ENCODE measurements at regions not wholly inside any gene's neighbourhood (a gene's known extent, or its start where the extent isn't known, plus 50 kb on each side); places are given as distances from the start of the nearest gene placed in this dataset.
"Not testable (repeated sequence)": the region's sequence is repeated elsewhere in the genome, so short reads cannot be mapped to it uniquely, and the experiment has no call there.

- H3K9ac ChIP-seq (ENCODE audit: extremely low read depth, low read length, poor library complexity, severe bottlenecking) = no peak overlapping the region
- H3K4me1 ChIP-seq (ENCODE audit: control insufficient read depth, insufficient read depth, low read length) = no peaks in the 10 kb centered on the region
- no peak overlapping the region for H3K27ac ChIP-seq (ENCODE audit: low read depth, low read length)
- H3K4me3 ChIP-seq (ENCODE audit: low read length) = no peak overlapping the region
- Mint-ChIP-seq H3K4me3 (no peak overlapping the region), H3K27ac (no peak overlapping the region), H3K27me3 (ENCODE audit: insufficient read depth) (peaks cover 6% of the 10 kb centered on the region), H3K4me1 (peaks cover 5% of the 10 kb centered on the region), H3K9me3 (peaks cover 45% of the 10 kb centered on the region), H3K36me3 (ENCODE audit: low read depth) (no peaks in the 10 kb centered on the region)
- peaks cover 29% of the 10 kb centered on the region for H3K9me3 ChIP-seq (ENCODE audit: control insufficient read depth, low read length)
- no peaks in the 10 kb centered on the region for H3K27me3 ChIP-seq (ENCODE audit: control insufficient read depth, insufficient read depth, low read length, poor library complexity, severe bottlenecking)
- TF ChIP-seq CTCF (conservative IDR thresholded peaks at IDR 0.05) = no peak
- H3K36me3 ChIP-seq (ENCODE audit: control insufficient read depth, insufficient read depth, low read length) = no peaks in the 10 kb centered on the region
- no peak for DNase-seq
- 91 to 94% methylated on average over 4 to 6 of the region's 6 CpGs for WGBS, 2 experiments (ENCODE audit: insufficient coverage in 1 of 2, insufficient read length in 1 of 2)
These were observed 250.6 kb downstream of the USP46 start for GRCh38 chr4:52408471-52408870.

GRCh38 chr4:52409766-52410165 lies 249.3 kb downstream of the USP46 start:
- H3K27me3 ChIP-seq (ENCODE audit: control insufficient read depth, insufficient read depth, low read length, poor library complexity, severe bottlenecking); DNase-seq; H3K4me1 Mint-ChIP-seq; H3K9ac ChIP-seq (ENCODE audit: extremely low read depth, low read length, poor library complexity, severe bottlenecking); H3K4me1 ChIP-seq (ENCODE audit: control insufficient read depth, insufficient read depth, low read length); H3K27me3 Mint-ChIP-seq (ENCODE audit: insufficient read depth); H3K4me3 ChIP-seq (ENCODE audit: low read length); H3K36me3 ChIP-seq (ENCODE audit: control insufficient read depth, insufficient read depth, low read length); H3K27ac Mint-ChIP-seq; H3K27ac ChIP-seq (ENCODE audit: low read depth, low read length); H3K4me3 Mint-ChIP-seq; H3K36me3 Mint-ChIP-seq (ENCODE audit: low read depth): not testable (repeated sequence)
- WGBS, 2 experiments (ENCODE audit: insufficient coverage in 1 of 2, insufficient read length in 1 of 2) = 93 to 100% methylated on average over 1 to 18 of the region's 18 CpGs
- H3K9me3 Mint-ChIP-seq = peaks cover 45% of the 10 kb centered on the region
- peaks cover 29% of the 10 kb centered on the region for H3K9me3 ChIP-seq (ENCODE audit: control insufficient read depth, low read length)

- 91 to 93% methylated on average over 3 of the region's 3 CpGs for WGBS, 2 experiments (ENCODE audit: insufficient coverage in 1 of 2, insufficient read length in 1 of 2)
- no peaks in the 10 kb centered on the region for H3K27me3 ChIP-seq (ENCODE audit: control insufficient read depth, insufficient read depth, low read length, poor library complexity, severe bottlenecking)
- DNase-seq = no peak
- H3K27ac ChIP-seq (ENCODE audit: low read depth, low read length) = no peak overlapping the region
- Mint-ChIP-seq H3K36me3 (ENCODE audit: low read depth) (no peaks in the 10 kb centered on the region), H3K9me3 (peaks cover 45% of the 10 kb centered on the region), H3K4me1 (peaks cover 5% of the 10 kb centered on the region), H3K27me3 (ENCODE audit: insufficient read depth) (peaks cover 6% of the 10 kb centered on the region), H3K4me3 (no peak overlapping the region), H3K27ac (no peak overlapping the region)
- H3K9ac ChIP-seq (ENCODE audit: extremely low read depth, low read length, poor library complexity, severe bottlenecking) = no peak overlapping the region
- no peaks in the 10 kb centered on the region for H3K36me3 ChIP-seq (ENCODE audit: control insufficient read depth, insufficient read depth, low read length)
- TF ChIP-seq CTCF (conservative IDR thresholded peaks at IDR 0.05) = no peak
- peaks cover 29% of the 10 kb centered on the region for H3K9me3 ChIP-seq (ENCODE audit: control insufficient read depth, low read length)
- peak overlapping the region; percentile 58 for H3K4me3 ChIP-seq (ENCODE audit: low read length)
- no peaks in the 10 kb centered on the region for H3K4me1 ChIP-seq (ENCODE audit: control insufficient read depth, insufficient read depth, low read length)
These were observed 248.1 kb downstream of the USP46 start for GRCh38 chr4:52410971-52411370.

- H3K4me3 ChIP-seq (ENCODE audit: low read length) = no peak overlapping the region
- Mint-ChIP-seq H3K27me3 (ENCODE audit: insufficient read depth) (no peaks in the 10 kb centered on the region), H3K4me3 (no peak overlapping the region), H3K9me3 (peaks cover 9% of the 10 kb centered on the region), H3K27ac (no peak overlapping the region), H3K4me1 (peaks cover 16% of the 10 kb centered on the region), H3K36me3 (ENCODE audit: low read depth) (no peaks in the 10 kb centered on the region)
- no peaks in the 10 kb centered on the region for H3K9me3 ChIP-seq (ENCODE audit: control insufficient read depth, low read length)
- no peak for TF ChIP-seq CTCF (conservative IDR thresholded peaks at IDR 0.05)
- H3K27ac ChIP-seq (ENCODE audit: low read depth, low read length) = no peak overlapping the region
- H3K27me3 ChIP-seq (ENCODE audit: control insufficient read depth, insufficient read depth, low read length, poor library complexity, severe bottlenecking) = no peaks in the 10 kb centered on the region
- no peaks in the 10 kb centered on the region for H3K36me3 ChIP-seq (ENCODE audit: control insufficient read depth, insufficient read depth, low read length)
- peaks cover 9% of the 10 kb centered on the region for H3K4me1 ChIP-seq (ENCODE audit: control insufficient read depth, insufficient read depth, low read length)
- H3K9ac ChIP-seq (ENCODE audit: extremely low read depth, low read length, poor library complexity, severe bottlenecking) = no peak overlapping the region
- no peak for DNase-seq
- 92 to 93% methylated on average over 4 to 5 of the region's 5 CpGs for WGBS, 2 experiments (ENCODE audit: insufficient coverage in 1 of 2, insufficient read length in 1 of 2)
These were observed 238.8 kb downstream of the USP46 start for GRCh38 chr4:52420330-52420729.
